Urothelium cell line (cell line): ENCODE measurements at regions not wholly inside any gene's neighbourhood (a gene's known extent, or its start where the extent isn't known, plus 50 kb on each side); places are given as distances from the start of the nearest gene placed in this dataset.

Experiments used
- DNase-seq: peaks from one replicate; pipeline ENCODE4 v3.0.0; 2011; ENCODE audit warnings: low spot score, mixed read lengths
- FAIRE-seq: peaks from 2 replicates; lab custom pipeline; 2011; peaks lifted over from hg19 to GRCh38; lab: Jason Lieb, UNC

DNA sequence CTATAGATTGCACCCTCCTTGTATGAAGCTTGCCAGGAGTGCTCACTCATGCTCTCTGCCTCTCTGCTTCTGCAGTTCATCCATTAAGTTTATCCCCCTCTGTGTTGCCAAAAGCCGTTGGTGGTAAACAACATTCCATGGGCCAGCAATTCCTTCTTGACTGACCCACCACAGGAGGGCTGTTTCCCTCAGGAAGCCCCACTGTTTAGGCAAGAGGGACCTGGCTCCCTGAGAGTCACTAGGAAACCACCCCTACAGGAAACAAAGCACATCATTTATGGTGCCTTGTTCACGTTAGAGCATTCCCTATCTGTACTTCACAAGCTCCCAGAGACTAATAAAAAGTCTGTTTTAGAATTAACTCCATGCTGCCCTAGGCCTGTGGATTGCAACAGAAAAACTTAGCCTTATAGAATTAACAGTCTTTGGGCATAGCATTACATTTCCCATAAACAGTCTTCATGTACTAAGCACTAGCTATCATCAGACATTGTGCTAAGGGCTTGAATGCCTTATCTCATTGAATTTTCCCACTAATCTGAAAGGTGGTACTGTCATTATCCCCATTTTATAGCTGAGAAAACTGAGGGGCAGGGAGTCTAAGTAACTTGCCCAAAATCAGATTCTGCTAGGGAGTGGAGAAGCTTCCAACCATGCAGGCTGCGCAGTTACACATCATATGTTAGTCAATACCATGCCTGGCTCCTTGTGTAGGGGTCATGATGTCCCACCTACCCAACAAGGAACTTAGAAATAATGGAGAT is 149.9 kb downstream of the SHQ1 start:
- no peak for DNase-seq
- no peak for FAIRE-seq

- DNase-seq (no peak), FAIRE-seq (no peak)
Observed at GRCh38 chr3:72697717-72698116, 150.5 kb downstream of the SHQ1 start.

GRCh38 chr3:72696815-72697214 is 151.4 kb downstream of the SHQ1 start:
- no peak for DNase-seq
- no peak for FAIRE-seq

DNA sequence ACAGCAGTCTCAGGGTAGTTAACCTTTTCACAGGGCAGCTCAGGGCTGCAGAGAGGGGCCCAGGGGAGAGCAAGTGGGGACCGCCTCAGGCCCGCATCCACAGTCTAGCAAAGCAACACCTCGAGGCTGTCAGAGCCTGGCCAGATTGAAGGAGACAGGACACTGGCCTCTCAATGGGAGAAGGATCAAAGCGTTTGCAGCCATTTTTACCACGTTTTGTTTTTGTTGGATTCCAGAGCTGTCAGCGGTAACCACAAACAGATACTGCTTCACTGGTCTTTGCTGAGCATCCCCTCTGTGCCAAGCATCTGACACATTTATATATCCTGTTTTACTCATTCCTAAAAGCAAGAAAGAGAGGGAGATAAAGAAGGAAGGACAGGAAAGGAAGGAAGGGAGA is 153.8 kb downstream of the SHQ1 start:
- DNase-seq = no peak
- FAIRE-seq = no peak

- FAIRE-seq = no peak
Observed at GRCh38 chr3:72692990-72693389, 155.3 kb downstream of the SHQ1 start.

DNA sequence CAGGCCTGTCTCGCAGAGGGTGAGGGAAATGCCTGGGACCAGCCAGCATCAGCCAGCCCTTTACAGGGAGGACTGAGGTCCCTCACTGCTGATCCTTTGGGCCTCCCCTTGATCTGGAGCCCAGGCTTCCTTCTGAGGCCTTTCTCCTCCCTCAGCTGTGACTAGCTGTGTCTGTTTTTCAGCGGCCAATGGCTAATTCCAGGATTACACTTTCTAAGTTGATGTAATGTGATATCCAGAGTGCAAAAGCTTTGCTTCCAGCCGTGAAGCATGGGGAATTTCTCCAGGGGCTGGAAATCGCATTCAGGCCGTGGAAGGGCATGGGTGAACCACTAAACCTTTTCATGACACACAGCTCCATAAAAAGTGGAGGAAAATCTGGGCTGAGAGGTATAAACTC is 157.6 kb downstream of the SHQ1 start:
- DNase-seq (no peak), FAIRE-seq (no peak)

More at GRCh38 chr3:72692990-72693389, 155.3 kb downstream of the SHQ1 start:
- DNase-seq = no peak

DNA sequence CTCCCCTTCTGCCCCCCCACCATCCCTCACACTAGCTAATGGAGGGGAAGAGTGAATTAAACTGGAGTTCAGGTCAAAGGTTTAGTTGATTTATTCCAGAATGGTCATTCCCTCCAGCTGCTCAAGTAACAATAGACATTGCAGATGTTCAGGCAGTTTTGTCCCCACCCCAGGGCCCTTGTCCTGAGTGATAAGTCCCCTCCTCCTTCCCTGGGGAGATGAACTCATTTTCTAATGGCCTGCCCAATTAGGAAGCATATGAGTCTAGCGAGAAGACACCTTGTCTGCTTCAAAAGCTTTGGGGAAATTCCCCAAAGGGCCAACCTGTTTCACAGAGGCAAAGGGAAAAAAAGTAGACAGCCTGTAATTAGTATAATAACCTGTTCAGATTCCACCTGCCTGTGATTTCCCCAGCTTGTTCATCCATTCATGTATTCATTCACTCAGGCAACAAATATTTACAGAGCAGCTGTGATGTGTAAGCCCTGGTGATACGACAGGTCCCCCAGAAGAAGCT is 165.3 kb downstream of the SHQ1 start:
- no peak for FAIRE-seq
- no peak for DNase-seq

DNA sequence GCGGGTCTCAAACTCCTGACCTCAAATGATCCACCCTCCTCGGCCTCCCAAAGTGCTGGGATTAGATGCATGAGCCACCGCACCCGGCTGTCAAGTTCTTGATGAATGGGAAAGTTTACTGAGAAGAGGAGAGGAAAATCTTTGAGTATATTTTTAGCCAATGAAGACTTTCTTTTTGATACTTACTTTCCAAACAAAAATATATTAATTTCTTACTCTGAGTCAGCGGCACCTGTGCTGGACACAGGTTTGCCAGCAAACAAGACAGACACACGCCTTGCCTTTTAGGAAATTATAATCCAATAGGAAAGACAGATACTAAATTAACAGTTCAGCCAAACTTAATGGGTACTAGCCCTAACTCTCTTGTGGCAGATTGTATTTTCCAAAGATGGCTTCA is 166.6 kb downstream of the SHQ1 start:
- FAIRE-seq (no peak), DNase-seq (no peak)

DNA sequence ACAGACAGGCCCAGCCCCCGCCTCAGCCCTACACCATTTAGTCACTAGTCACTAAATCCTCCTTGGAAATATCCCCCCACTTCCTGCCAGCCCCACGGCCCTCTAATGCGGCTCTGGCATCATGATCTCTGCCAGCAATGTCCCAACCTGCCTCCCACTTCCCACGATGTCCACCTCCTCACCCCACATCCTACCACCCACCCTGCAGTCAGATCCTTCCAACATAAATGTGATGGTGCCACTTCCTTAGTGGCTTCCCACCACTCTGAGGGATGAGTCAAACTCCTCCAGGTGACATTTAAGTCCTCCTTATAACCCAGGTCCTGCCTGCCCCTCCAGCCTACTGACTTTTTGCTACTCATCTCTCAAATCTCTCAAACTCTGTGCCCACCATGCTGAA is 167.5 kb downstream of the SHQ1 start:
- no peak for DNase-seq
- FAIRE-seq = no peak

DNA sequence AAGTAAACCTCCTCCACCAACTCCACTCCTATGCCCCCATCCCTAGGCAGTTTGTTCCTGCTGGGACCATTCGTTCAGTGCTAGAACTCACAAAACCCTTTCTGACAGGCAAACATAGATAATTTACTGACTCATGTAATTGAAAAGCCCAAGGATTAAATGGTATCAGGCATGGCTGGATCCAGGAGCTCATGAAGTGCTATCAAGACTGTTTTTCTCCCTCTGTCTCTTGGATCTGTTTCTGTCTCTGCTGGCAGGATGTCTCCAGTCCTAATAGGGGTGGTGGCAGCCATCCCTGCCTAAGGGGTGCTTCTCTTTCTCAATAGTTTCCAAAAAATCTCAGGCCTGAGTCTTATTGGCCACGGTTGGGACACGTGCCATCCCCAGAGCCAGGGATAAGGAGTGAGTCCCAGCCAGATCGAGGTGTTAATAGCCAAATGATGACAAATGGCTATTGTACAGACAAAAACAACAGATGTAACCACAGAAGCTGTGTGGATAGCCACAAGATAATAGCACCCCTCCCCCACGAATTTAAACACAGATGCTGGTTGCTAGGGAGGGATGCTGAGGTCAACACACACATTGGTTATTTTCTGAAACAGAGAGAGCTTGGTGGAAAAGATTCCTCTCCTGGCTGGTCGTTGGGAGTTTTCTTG is 168.6 kb downstream of the SHQ1 start:
- DNase-seq = peak; percentile 61

GRCh38 chr3:72678867-72679266 is 169.4 kb downstream of the SHQ1 start:
- DNase-seq = peak; percentile 64
- peak; percentile 80 for FAIRE-seq

More for the DNA sequence above, 168.6 kb downstream of the SHQ1 start:
- no peak for FAIRE-seq

DNA sequence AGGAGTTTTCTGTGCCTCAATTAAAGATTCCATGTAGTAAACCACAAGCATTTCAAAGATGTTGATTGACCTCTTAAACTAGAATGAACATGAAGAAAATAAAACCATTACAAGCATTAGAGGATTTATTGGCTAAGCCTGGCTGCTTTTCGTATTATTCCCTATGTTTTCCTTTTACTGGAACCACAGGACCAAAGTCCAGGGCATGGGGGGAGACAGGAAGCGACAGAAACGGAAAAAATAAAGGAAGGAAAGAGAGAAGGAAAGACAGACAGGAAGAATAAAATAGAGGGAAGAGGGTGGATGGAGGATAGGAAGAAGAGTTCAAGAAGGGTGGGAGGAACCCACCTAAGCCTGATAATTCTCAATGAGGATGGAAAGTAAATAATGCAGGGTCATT is 169.9 kb downstream of the SHQ1 start:
- DNase-seq = no peak
- FAIRE-seq = no peak

DNA sequence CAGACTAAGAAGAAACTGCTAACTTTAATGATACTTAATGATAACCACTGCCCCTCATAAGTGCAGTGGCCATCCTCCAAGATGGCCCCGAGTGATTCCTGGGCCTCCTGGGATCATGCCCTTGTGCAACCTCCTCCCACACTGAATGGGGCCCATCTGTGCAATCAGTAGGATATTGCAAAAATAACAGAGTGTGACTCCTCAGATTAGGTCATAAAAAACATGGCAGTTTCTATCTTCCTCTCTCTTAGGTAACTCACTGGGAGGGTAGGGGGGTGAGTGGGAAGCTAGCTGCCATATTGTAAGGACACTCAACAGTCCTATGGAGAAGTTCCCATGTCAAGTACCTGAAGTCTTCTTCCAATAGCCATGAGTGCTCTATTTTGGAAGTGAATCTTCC is 173.0 kb downstream of the SHQ1 start:
- DNase-seq = no peak
- no peak for FAIRE-seq

DNA sequence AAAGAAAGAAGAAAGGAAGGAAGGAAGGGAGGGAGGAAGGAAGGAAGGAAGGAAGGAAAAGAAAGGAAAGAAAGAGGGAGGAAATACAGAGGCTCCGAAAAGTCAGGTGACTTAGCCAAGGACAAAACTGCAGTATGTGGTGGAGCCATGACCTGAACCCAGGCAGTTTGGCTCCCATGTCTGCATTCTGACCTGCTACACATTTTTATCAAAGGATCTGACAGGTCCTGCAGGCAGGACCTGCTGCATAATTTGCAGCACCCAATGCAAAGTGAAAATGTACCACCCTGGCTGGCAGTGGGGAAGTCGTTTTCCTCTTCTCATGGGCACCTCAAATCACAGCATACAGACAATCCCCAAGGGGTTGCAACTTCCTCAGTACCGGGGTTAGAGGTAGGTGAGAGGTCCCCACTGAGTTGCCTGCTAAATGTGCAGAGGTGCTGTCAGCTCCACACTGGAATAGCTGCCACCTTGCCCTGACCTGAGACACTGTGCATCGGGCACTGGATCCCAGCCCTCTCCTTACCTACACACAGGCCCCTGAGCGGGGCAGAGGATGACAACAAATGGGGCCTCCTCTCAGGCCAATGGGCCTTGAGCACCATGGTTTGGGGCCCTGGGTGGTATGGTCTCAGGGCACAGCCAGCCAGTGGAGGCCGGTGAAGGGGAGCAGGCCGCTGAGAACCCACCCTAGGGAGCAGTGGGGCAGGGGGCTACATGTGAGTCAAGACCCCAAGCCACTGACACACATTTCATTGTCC is 175.1 kb downstream of the SHQ1 start:
- FAIRE-seq (no peak), DNase-seq (no peak)

DNA sequence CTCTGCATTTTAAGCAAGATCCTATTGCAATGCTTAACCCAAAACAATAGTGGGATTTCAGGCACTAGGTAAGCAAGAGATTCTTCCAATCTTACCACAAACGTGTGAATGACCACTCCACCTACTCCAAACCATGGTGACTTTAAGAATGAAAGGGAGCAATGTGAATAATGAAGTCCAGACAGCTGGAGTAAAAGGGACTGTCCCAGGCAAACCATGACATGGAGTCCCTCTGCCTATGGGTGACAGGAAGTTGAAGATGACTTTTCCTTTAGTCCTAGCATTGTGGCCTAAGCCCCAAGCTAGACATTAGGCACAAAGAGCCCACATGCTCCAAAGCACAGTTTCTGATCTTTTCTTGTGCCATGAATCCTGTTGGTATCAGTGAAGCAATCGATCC is 179.0 kb downstream of the SHQ1 start:
- DNase-seq = no peak
- no peak for FAIRE-seq

- FAIRE-seq (no peak), DNase-seq (no peak)
Observed at GRCh38 chr3:72666447-72666755, 181.8 kb downstream of the SHQ1 start.

- no peak for FAIRE-seq
- no peak for DNase-seq
Observed at GRCh38 chr3:72665701-72666446, 182.4 kb downstream of the SHQ1 start.

- FAIRE-seq (no peak), DNase-seq (no peak)
Observed at GRCh38 chr3:72665103-72665502, 183.1 kb downstream of the SHQ1 start.

DNA sequence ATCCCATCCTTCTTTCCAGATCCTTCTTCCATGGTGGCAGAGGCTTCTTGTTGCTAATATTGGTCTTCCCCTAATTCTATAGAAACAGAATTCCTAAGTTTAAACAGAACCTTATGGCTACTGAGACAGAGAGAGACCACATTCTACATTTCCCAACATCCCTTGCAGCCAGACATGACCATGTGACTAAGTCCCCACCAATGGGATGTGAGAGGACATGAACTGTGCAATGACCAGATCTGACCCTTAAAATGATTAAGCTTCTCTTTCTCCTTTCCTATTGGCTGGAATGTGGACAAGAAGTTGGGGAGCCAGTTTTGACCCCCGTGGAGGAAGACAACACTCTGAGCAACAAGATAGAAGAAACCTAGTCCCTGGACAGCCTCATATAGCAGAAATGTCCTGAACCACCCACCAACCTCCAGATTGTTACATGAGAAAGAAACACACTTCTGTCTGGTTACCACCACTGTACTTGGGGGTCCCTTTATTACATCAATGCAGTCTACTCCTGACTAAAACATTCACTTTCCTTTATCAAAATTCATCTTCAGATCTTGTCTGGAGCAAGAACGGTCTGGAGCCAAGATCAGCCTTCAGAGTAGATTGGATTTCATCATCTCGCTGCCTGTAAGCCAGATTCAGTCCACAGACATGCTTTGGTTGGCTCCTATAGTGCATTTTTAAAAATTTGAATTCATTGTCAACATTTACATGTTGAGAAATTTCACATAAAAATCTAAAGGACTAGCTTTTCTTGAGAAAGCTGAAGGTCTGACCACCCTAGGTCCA is 183.9 kb downstream of the SHQ1 start:
- no peak for FAIRE-seq
- DNase-seq = no peak

DNA sequence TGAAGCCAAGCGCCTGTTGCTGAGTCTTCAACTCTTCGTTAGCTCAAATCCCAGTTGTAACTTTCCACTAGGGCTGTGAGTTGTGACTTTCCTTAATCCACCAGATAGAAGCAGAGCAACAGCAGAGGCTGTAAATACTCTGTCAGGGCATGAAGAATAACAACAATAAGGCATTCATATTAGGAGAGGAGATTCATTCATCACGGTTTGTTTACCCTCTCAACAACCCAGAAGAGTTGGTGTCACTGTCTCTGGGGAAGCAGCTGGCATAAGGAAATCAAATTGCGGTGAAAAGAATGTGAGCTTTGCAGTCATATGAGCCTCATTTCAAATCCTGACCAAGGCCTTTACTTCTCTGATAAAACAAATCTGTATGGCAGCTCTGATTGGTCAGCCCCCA is 184.8 kb downstream of the SHQ1 start:
- peak; percentile 26 for DNase-seq
- no peak for FAIRE-seq
